H1 (cell line): ENCODE measurements at regions not wholly inside any gene's neighbourhood (a gene's known extent, or its start where the extent isn't known, plus 50 kb on each side); places are given as distances from the start of the nearest gene placed in this dataset.

ENCODE experiments used
- CTCF ChIA-PET: fragments of 300-600 bp; sonication (Branson Sonifier 250); formaldehyde crosslinking; loops from one replicate; lab custom pipeline; 2021; ENCODE audit not compliant: partially characterized antibody; lab: Charles Lee
- POLR2A ChIA-PET: fragments of 300-600 bp; sonication (Branson Sonifier 250); formaldehyde crosslinking; loops from one replicate; lab custom pipeline; 2021; ENCODE audit warnings: inconsistent platforms; ENCODE audit not compliant: partially characterized antibody; lab: Charles Lee
- DNase-seq, 2 experiments: peaks; one replicate each; pipeline versions ENCODE4 v3.0.0 to v3.0.0-alpha.2; 2010 to 2022; ENCODE audit warnings: low spot score in 2 of 2, low read depth in 1 of 2, mixed read lengths in 1 of 2
- FAIRE-seq: peaks from 2 replicates; lab custom pipeline; 2011; peaks lifted over from hg19 to GRCh38; lab: Jason Lieb, UNC
- H2AFZ ChIP-seq: 2 replicates; pipeline ENCODE4 v1.8.1; 2012; ENCODE audit warnings: low read length, inconsistent platforms
- H2AK5ac ChIP-seq: 2 replicates; pipeline ENCODE4 v1.6.1; 2013; ENCODE audit warnings: low read depth, low read length
- H2BK120ac ChIP-seq: replicated peaks from 2 replicates; pipeline ENCODE3; 2013; ENCODE audit warnings: low read depth, low read length, inconsistent platforms
- H2BK12ac ChIP-seq: 2 replicates; pipeline ENCODE4 v1.6.1; 2013; ENCODE audit warnings: low read depth, low read length
- H2BK15ac ChIP-seq: 2 replicates; pipeline ENCODE4 v1.6.1; 2013; ENCODE audit warnings: low read length
- H2BK20ac ChIP-seq: 2 replicates; pipeline ENCODE4 v1.6.1; 2013; ENCODE audit warnings: low read length
- H2BK5ac ChIP-seq: 2 replicates; pipeline ENCODE4 v1.6.1; 2013; ENCODE audit warnings: low read depth, low read length
- H3K14ac ChIP-seq: 2 replicates; pipeline ENCODE4 v1.6.1; 2013; ENCODE audit warnings: inconsistent platforms; ENCODE audit not compliant: insufficient read length
- H3K18ac ChIP-seq: 2 replicates; pipeline ENCODE4 v1.6.1; 2013; ENCODE audit warnings: low read length; ENCODE audit errors: extremely low read depth
- H3K23ac ChIP-seq: 2 replicates; pipeline ENCODE4 v1.6.1; 2013; ENCODE audit warnings: inconsistent platforms; ENCODE audit not compliant: insufficient read length
- H3K23me2 ChIP-seq: 2 replicates; pipeline ENCODE4 v1.6.1; 2013; ENCODE audit warnings: low read depth, low read length
- H3K27ac ChIP-seq: 2 replicates; pipeline ENCODE4 v1.6.1; 2011; ENCODE audit warnings: low read depth, low read length, inconsistent platforms
- H3K27me3 ChIP-seq, 4 experiments: replicated peaks in 1 of 4; 1 replicate in 1 of 4; 2 replicates in 3 of 4; pipeline versions ENCODE4 v1.6.1 to v1.8.1; 2011 to 2013; ENCODE audit warnings: low read length in 3 of 4, mild to moderate bottlenecking in 3 of 4, inconsistent platforms in 2 of 4, mixed read lengths in 2 of 4, moderate library complexity in 1 of 4; ENCODE audit not compliant: control insufficient read depth in 3 of 4, insufficient read depth in 3 of 4; ENCODE audit errors: extremely low read depth in 1 of 4
- H3K36me3 ChIP-seq, 4 experiments: 2 replicates each; pipeline versions ENCODE4 v1.6.1 to v1.8.1; 2011 to 2013; ENCODE audit warnings: mild to moderate bottlenecking in 4 of 4, low read length in 3 of 4, moderate library complexity in 2 of 4, control low read depth in 1 of 4, inconsistent platforms in 1 of 4; ENCODE audit not compliant: insufficient read depth in 4 of 4, control insufficient read depth in 2 of 4
- H3K4ac ChIP-seq: replicated peaks from 2 replicates; pipeline ENCODE3; 2013; ENCODE audit warnings: low read length, low read depth, mixed read lengths, inconsistent platforms; ENCODE audit not compliant: insufficient read length
- H3K4me1 ChIP-seq, 4 experiments: replicated peaks in 1 of 4; 1 replicate in 1 of 4; 2 replicates in 3 of 4; pipeline versions ENCODE4 v1.6.1 to v1.8.1; 2011 to 2013; ENCODE audit warnings: low read length in 3 of 4, inconsistent platforms in 2 of 4, mixed read lengths in 1 of 4; ENCODE audit not compliant: insufficient read depth in 4 of 4, control insufficient read depth in 3 of 4
- H3K4me2 ChIP-seq, 2 experiments: 2 replicates each; pipeline versions ENCODE4 v1.6.1 to v1.8.1; 2011 to 2013; ENCODE audit warnings: low read depth in 2 of 2, low read length in 2 of 2, control low read depth in 1 of 2, inconsistent platforms in 1 of 2, mild to moderate bottlenecking in 1 of 2; ENCODE audit not compliant: insufficient read depth in 1 of 2
- H3K4me3 ChIP-seq, 4 experiments: fragments of 200-600, 300-600 bp in 1 of 4; sonication (generic), shearing (Covaris generic), sonication (Bioruptor Twin) in 1 of 4; 2 replicates each; pipeline versions ENCODE4 v1.5.1 to v1.8.1; 2011 to 2016; ENCODE audit warnings: low read length in 4 of 4, low read depth in 3 of 4, control low read depth in 2 of 4, inconsistent platforms in 2 of 4, mild to moderate bottlenecking in 2 of 4, mixed read lengths in 1 of 4, moderate library complexity in 1 of 4; ENCODE audit not compliant: insufficient read depth in 2 of 4; ENCODE audit errors: extremely low read depth in 1 of 4
- H3K56ac ChIP-seq: replicated peaks from 2 replicates; pipeline ENCODE3; 2013; ENCODE audit warnings: low read depth, mild to moderate bottlenecking, mixed read lengths, low read length, inconsistent platforms; ENCODE audit not compliant: insufficient read length
- H3K79me1 ChIP-seq: 2 replicates; pipeline ENCODE4 v1.6.1; 2013; ENCODE audit warnings: low read depth, low read length, control low read depth
- H3K79me2 ChIP-seq, 2 experiments: 2 replicates each; pipeline versions ENCODE4 v1.6.1 to v1.8.1; 2012 to 2013; ENCODE audit warnings: low read length in 2 of 2, mild to moderate bottlenecking in 2 of 2, inconsistent platforms in 1 of 2; ENCODE audit not compliant: insufficient read depth in 2 of 2, control insufficient read depth in 1 of 2
- H3K9ac ChIP-seq, 4 experiments: replicated peaks in 1 of 4; 1 replicate in 1 of 4; 2 replicates in 3 of 4; pipeline versions ENCODE4 v1.6.1 to v1.8.1; 2011 to 2013; ENCODE audit warnings: low read depth in 3 of 4, low read length in 3 of 4, control low read depth in 2 of 4, mild to moderate bottlenecking in 2 of 4, moderate library complexity in 2 of 4, inconsistent platforms in 1 of 4; ENCODE audit errors: extremely low read depth in 1 of 4
- H3K9me3 ChIP-seq, 2 experiments: 2 replicates each; pipeline versions ENCODE4 v1.6.1 to v1.8.1; 2012 to 2013; ENCODE audit warnings: mild to moderate bottlenecking in 2 of 2, moderate library complexity in 2 of 2, control low read depth in 1 of 2, inconsistent platforms in 1 of 2, low read depth in 1 of 2, low read length in 1 of 2, mixed read lengths in 1 of 2; ENCODE audit not compliant: insufficient read depth in 2 of 2
- H4K20me1 ChIP-seq, 2 experiments: replicated peaks in 1 of 2; 2 replicates each; pipeline versions ENCODE3 to v1.8.1; 2011 to 2013; ENCODE audit warnings: inconsistent platforms in 2 of 2, low read length in 2 of 2, mild to moderate bottlenecking in 1 of 2; ENCODE audit not compliant: insufficient read depth in 2 of 2, control insufficient read depth in 1 of 2
- H4K5ac ChIP-seq: 2 replicates; pipeline ENCODE4 v1.6.1; 2013; ENCODE audit warnings: low read length, low read depth, mixed read lengths, inconsistent platforms; ENCODE audit not compliant: insufficient read length
- H4K8ac ChIP-seq: 2 replicates; pipeline ENCODE4 v1.8.0; 2013; ENCODE audit warnings: mild to moderate bottlenecking, moderate library complexity, low read length, inconsistent platforms; ENCODE audit not compliant: insufficient read depth; ENCODE audit errors: extremely low read depth
- H4K91ac ChIP-seq: replicated peaks from 2 replicates; pipeline ENCODE3; 2013; ENCODE audit warnings: low read length, mixed read lengths, inconsistent platforms; ENCODE audit not compliant: insufficient read length
- CBX5 ChIP-seq: fragments of 300-800, 300-1000 bp; sonication (generic); IDR thresholded peaks from 2 replicates; pipeline ENCODE4 v1.7.1; 2016; ENCODE audit warnings: antibody characterized with exemption, low read length, low read depth
- GTF2F1 ChIP-seq: IDR thresholded peaks from 2 replicates; pipeline ENCODE4 v1.6.1; 2012; ENCODE audit warnings: low read depth, low read length, improper control_type of control experiment, borderline replicate concordance
- JUND ChIP-seq: IDR thresholded peaks from 2 replicates; pipeline ENCODE4 v1.6.1; 2011; ENCODE audit warnings: mild to moderate bottlenecking, improper control_type of control experiment, low read length
- KDM1A ChIP-seq: fragments of 200-600, 300-600 bp; sonication (generic); IDR thresholded peaks from 2 replicates; pipeline ENCODE4 v1.7.1; 2016; ENCODE audit warnings: mild to moderate bottlenecking, low read length, borderline replicate concordance
- RFX5 ChIP-seq: IDR thresholded peaks from 2 replicates; pipeline ENCODE4 v1.6.1; 2011; ENCODE audit warnings: low read depth, low read length, improper control_type of control experiment, borderline replicate concordance
- RXRA ChIP-seq: IDR thresholded peaks from 2 replicates; pipeline ENCODE4 v1.6.1; 2011; ENCODE audit warnings: low read depth, mild to moderate bottlenecking, low read length, moderate library complexity; ENCODE audit not compliant: insufficient read depth
- SIX5 ChIP-seq: IDR thresholded peaks from 2 replicates; pipeline ENCODE4 v1.6.1; 2011; ENCODE audit warnings: mild to moderate bottlenecking, low read depth, low read length
- SUZ12 ChIP-seq: fragments of 200-600 bp; sonication (generic); IDR thresholded peaks from 2 replicates; pipeline ENCODE4 v1.6.1; 2012; ENCODE audit warnings: mild to moderate bottlenecking, inconsistent platforms, low read length, moderate library complexity, mixed read lengths
- TAF7 ChIP-seq: optimal IDR thresholded peaks from 2 replicates; pipeline ENCODE3; 2011; ENCODE audit warnings: low read depth, mild to moderate bottlenecking, inconsistent platforms, low read length, moderate library complexity, borderline replicate concordance
- YY1 ChIP-seq: IDR thresholded peaks from 2 replicates; pipeline ENCODE4 v1.6.1; 2011; ENCODE audit warnings: low read depth, mild to moderate bottlenecking, low read length

- Histone ChIP-seq H3K56ac (no peak overlapping the region), H4K20me1 (no peaks in the 10 kb centered on the region), H2BK12ac (no peak overlapping the region), H2BK15ac (no peak overlapping the region), H3K4me3 (no peak overlapping the region), H3K4ac (no peak overlapping the region), H3K4me1 (peaks cover 0 to 5% (median 0%) of the 10 kb centered on the region in 4 experiments; a peak in 2 of 7 replicates), H4K91ac (no peak overlapping the region), H3K27ac (no peak overlapping the region), H4K8ac (no peak overlapping the region), H2BK5ac (no peak overlapping the region), H3K36me3 (no peaks in the 10 kb centered on the region), H3K4me2 (no peak overlapping the region), H3K9ac (no peak overlapping the region), H2AK5ac (no peak overlapping the region), H3K27me3 (no peaks in the 10 kb centered on the region), H3K18ac (no peak overlapping the region), H3K9me3 (no peaks in the 10 kb centered on the region; a peak in 1 of 4 replicates), H3K23me2 (no peaks in the 10 kb centered on the region), H2BK120ac (no peak overlapping the region), H3K79me2 (no peaks in the 10 kb centered on the region), H3K79me1 (no peaks in the 10 kb centered on the region), H4K5ac (no peak overlapping the region), H2BK20ac (no peak overlapping the region), H3K14ac (no peak overlapping the region), H3K23ac (no peak overlapping the region), H2AFZ (no peak overlapping the region)
- TF ChIP-seq SIX5 (no peak), GTF2F1 (no peak), TAF7 (no peak), YY1 (no peak), CBX5 (no peak), RFX5 (no peak), SUZ12 (no peak), RXRA (no peak), JUND (no peak), KDM1A (no peak)
- DNase-seq (no peak), FAIRE-seq (no peak)
- POLR2A ChIA-PET = no interaction called here
- CTCF ChIA-PET = no interaction called here
Observed at GRCh38 chr13:83825676-83826075, 56.6 kb downstream of the SLITRK1 start.
